GM19467 (cell line): ENCODE measurements at regions not wholly inside any gene's neighbourhood (a gene's known extent, or its start where the extent isn't known, plus 50 kb on each side); places are given as distances from the start of the nearest gene placed in this dataset.

Source experiments
- ATAC-seq: cut with Tn5 transposase; IDR thresholded peaks from one replicate; pipeline ENCODE4 v1.9.1; 2021; ENCODE audit warnings: mild to moderate bottlenecking, moderate library complexity; ENCODE audit not compliant: unreplicated experiment

GRCh38 chr9:121568343-121569265, 69.0 kb upstream of the GGTA1 start:
- no peak for ATAC-seq

GRCh38 chr9:121569266-121569648, 69.6 kb upstream of the GGTA1 start:
- ATAC-seq: no peak

- no peak for ATAC-seq
Measured at GRCh38 chr9:121572581-121572980, 72.9 kb upstream of the GGTA1 start.

- ATAC-seq: no peak
Measured at GRCh38 chr9:121573717-121574485, 74.3 kb upstream of the GGTA1 start.

GRCh38 chr9:121574774-121575519, 75.3 kb upstream of the GGTA1 start:
- no peak for ATAC-seq

DNA sequence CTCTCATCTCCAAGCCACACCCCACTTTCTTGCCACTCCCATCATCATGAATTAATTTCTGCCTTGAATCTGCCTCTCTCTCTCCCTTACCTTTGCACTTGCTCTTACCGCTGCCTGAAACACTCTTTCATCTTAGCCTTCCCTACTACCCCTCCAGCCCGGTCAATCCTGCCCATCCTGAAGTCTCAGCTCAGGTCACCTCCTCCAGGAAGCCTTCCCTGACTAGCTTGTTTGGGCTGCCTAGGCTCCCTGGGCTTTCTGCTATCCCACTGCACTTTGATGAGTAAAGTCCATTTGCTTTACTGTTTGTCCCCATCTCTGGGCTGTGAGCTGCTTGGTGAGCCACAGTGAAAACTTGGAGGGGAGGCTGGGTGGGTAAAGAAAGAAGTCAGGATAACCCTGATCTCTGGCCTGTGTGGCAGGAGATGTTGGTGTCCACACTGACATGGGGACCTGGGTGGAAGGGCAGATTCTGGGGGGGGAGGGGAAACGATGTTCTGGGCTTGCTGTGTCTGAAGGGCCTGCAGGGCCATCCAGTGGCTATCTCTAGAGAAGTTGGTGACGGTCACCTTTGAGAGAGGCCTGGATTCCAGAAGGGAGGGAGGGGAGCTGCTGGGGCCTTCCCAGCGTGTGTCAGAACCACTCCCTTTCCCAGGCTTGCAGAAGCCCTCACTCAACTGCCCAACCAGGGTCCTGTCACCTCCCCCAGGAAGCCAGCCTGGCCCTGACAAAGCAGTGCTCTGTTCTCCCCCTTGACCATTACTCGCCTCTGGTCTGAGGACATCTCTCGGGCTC, 75.0 kb upstream of the DAB2IP start:
- ATAC-seq: no peak

- ATAC-seq: no peak
Measured at GRCh38 chr9:121577166-121577565, 74.3 kb upstream of the DAB2IP start.

GRCh38 chr9:121577572-121577971, 73.9 kb upstream of the DAB2IP start:
- ATAC-seq: no peak

DNA sequence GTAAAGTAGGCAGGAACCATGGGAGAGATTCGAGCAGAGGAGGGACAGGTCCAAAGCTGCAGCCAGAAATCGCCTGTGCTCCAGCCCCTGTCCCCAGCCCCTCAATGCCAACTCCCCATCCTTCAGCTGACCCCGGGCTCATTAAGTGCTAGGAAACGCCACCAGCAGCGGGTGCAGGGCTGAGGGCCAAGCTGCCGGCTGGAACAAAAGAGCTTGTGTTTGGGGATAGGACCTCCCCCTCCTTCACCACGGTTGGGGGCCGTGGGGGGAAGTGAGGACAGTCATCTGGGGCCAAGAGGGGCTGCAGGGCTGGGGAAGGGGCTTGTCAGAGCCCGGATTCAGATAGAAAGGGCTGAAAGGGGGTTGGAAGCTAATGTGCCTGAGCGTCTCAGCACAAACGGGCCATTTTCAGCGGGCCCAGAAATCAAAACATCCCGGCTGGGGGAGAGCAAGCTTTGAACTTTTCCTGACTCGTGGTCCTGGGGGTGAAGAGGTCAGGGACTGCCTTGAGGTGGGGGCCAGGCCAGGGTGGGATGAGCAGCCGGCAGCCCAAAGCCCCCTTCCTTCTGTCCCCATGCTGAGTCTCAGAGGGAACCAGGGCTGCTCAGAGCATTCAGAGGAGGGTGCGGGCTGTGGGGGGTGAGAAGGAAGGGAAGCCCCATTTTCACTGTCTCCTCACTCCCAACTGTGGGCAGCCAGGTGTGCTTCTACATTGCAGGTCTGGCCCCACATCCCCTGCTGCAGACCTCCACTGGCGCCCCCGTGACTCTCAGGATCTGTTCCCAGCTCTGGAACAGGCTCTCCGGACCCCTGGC, 69.4 kb upstream of the DAB2IP start:
- ATAC-seq: no peak

DNA sequence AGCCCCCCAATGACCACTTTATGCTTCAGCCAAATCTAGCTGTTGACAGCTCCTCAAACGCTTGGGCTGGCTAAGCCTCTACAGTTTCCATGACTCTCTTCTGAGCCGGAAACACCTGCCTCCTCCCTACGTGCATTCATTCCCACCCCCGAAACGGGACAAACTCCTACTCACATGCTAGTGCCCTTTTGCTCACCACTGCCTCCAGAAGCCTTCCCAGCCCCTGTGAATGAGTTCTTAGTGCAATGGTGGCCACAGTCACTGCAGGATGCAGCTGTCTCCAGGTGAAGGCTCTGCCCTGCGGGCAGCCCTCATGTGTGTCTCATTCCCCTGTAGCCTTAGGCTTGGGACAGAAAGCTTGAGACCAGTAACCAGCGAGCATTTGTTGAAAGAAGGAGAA, 68.8 kb upstream of the DAB2IP start:
- no peak for ATAC-seq

GRCh38 chr9:121584421-121584820, 67.0 kb upstream of the DAB2IP start:
- ATAC-seq: no peak

DNA sequence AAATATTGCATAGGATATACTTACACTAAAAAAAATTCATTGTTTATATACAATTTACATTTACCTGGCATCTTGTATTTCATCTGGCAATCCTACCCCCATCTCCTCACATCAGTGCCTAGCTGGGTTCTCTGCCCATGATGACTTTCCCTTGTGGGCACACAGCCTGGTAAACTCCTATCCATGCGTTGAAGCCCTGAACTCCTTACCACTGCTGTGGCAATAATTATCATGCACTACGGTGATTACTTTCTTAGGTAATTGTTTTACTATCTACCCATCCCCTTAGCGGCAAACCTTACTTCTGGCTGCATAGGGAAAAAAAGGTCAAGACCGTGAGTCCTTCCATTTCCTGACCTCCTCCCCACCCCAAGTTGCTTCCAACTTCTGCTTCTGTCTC, 63.6 kb upstream of the DAB2IP start:
- ATAC-seq: no peak

- no peak for ATAC-seq
Measured at GRCh38 chr9:121589986-121590385, 61.4 kb upstream of the DAB2IP start.

DNA sequence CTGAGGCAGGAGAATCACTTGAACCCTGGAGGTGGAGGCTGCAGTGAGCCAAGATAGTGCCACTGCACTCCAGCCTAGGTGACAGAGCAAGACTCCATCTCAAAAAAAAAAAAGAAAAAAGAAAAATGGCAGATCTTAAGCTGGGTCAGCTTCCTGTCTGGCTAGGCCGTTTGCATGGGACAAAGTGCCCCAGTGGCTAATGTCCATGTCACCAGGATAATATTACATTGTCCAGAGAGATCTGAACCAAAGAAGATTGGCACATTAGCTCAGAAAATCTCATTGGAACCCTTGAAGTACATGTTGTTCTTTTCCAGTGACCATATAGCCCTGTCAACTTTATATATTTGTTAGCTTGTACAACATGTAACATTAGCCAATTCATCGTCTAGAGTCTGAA, 59.2 kb upstream of the DAB2IP start:
- ATAC-seq: no peak

DNA sequence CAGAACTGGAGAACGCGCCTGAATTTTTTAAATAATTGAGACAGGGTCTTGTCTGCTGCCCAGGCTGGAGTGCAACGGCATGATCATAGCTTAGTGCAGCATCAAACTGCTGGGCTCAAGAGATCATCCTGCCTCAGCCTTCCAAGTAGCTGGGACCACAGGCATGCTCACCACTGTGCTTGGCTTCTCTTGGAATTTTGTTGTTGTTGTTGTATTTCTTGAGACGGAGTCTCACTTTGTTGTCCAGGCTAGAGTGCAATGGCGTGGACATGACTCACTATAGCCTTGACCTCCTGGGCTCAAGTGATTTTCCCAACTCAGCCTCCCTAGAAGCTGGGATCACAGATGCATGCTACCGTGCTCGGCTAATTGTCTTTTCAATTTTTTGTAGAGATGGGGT, 58.4 kb upstream of the DAB2IP start:
- ATAC-seq: no peak

DNA sequence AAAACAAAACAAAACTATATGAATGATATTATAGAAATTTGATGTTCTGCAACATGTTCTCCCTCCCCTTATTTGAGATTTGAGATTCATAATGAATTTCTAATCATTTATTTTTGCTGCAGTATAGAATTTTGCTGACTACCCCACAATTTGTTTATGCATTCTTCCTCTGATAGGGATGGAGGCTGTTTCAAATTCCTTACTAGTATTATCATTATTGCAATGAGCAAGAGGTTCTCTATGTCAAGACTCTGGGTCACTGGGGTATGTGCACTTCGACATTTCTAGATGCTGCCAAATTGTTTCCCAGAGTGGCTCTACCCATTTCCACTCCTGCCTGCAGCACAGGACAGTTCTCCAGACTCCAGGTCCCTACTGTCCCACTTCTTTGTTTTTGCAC, 54.9 kb upstream of the DAB2IP start:
- no peak for ATAC-seq

GRCh38 chr9:121597698-121598166, 53.7 kb upstream of the DAB2IP start:
- no peak for ATAC-seq

- no peak for ATAC-seq
Measured at GRCh38 chr9:121598167-121598964, 53.1 kb upstream of the DAB2IP start.
